ENCODE measurements at regions not wholly inside any gene's neighbourhood (a gene's known extent, or its start where the extent isn't known, plus 50 kb on each side); places are given as distances from the start of the nearest gene placed in this dataset.

DNA sequence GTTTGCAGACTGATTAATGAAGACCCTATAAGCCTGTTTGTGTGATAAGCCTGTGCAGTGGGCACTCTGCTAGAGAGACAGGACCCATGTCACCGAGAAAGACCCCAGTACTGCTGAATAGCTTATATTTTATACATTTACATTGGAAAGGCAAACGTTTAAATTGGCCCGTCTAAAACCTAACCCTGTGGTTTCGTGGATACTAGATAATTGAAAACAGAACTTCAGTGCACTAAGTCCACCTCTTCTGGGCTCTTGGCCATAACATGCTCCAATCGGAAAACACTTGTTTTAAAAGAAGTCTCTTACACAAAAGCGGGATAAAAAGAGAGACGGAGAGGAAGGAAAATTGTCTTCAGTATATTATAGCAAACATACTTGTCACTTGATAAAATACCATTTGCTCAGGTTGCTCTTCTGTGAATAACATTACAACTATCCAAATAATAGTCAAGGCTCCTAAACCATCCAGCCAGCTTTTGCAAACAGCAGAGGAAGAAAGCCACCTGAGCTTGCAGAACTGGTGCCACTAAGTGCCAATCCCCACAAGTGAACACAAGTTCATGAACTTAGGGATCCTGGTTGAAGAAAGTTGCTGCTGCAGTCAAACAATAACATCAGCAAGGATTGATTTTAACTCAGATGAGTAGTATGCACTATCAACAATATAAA, 218.4 kb upstream of the FN1 start:
- H3F3A ChIP-seq (ENCODE audit: insufficient read depth, low read length), result no peaks in the 10 kb centered on the region
- TF ChIP-seq EZH2 (IDR thresholded peaks at IDR 0.05; ENCODE audit: borderline replicate concordance, low read length) (no peak), CTCF (IDR thresholded peaks at IDR 0.05; ENCODE audit: low read length) (no peak)
- no peaks in the 10 kb centered on the region for H3K9me3 ChIP-seq (ENCODE audit: low read length)
- H3K4me2 ChIP-seq (ENCODE audit: low read length), result no peak overlapping the region
- H2AFZ ChIP-seq (ENCODE audit: low read length), result no peak overlapping the region
- H3K27me3 ChIP-seq (ENCODE audit: insufficient read depth, low read length), result no peaks in the 10 kb centered on the region
- no peaks in the 10 kb centered on the region for H3K9me2 ChIP-seq (ENCODE audit: low read depth, low read length)
- no peak overlapping the region for H3K4me3 ChIP-seq (ENCODE audit: low read depth, low read length, poor library complexity, severe bottlenecking)
- no peaks in the 10 kb centered on the region for H3K4me1 ChIP-seq (ENCODE audit: insufficient read depth, low read length, severe bottlenecking)
- no peak overlapping the region for H3K27ac ChIP-seq (ENCODE audit: low read depth, low read length, poor library complexity, severe bottlenecking)
- H3K79me2 ChIP-seq (ENCODE audit: insufficient read depth, low read length), result no peaks in the 10 kb centered on the region
- no peaks in the 10 kb centered on the region for H3K36me3 ChIP-seq (ENCODE audit: insufficient read depth, low read length)
- no peaks in the 10 kb centered on the region for H4K20me1 ChIP-seq (ENCODE audit: insufficient read depth, low read length)
- H3K9ac ChIP-seq (ENCODE audit: low read length), result no peak overlapping the region

- no peak overlapping the region for H3K9ac ChIP-seq (ENCODE audit: low read length)
- H3K9me2 ChIP-seq (ENCODE audit: low read depth, low read length), result no peaks in the 10 kb centered on the region
- no peak overlapping the region for H2AFZ ChIP-seq (ENCODE audit: low read length)
- H3K4me2 ChIP-seq (ENCODE audit: low read length), result no peak overlapping the region
- H3F3A ChIP-seq (ENCODE audit: insufficient read depth, low read length), result no peaks in the 10 kb centered on the region
- no peaks in the 10 kb centered on the region for H3K79me2 ChIP-seq (ENCODE audit: insufficient read depth, low read length)
- H3K9me3 ChIP-seq (ENCODE audit: low read length), result no peaks in the 10 kb centered on the region
- no peak for TF ChIP-seq EZH2 (IDR thresholded peaks at IDR 0.05; ENCODE audit: borderline replicate concordance, low read length)
- no peak for TF ChIP-seq CTCF (IDR thresholded peaks at IDR 0.05; ENCODE audit: low read length)
- no peaks in the 10 kb centered on the region for H4K20me1 ChIP-seq (ENCODE audit: insufficient read depth, low read length)
- H3K27ac ChIP-seq (ENCODE audit: low read depth, low read length, poor library complexity, severe bottlenecking), result no peak overlapping the region
- no peaks in the 10 kb centered on the region for H3K4me1 ChIP-seq (ENCODE audit: insufficient read depth, low read length, severe bottlenecking)
- no peaks in the 10 kb centered on the region for H3K27me3 ChIP-seq (ENCODE audit: insufficient read depth, low read length)
- no peak overlapping the region for H3K4me3 ChIP-seq (ENCODE audit: low read depth, low read length, poor library complexity, severe bottlenecking)
- H3K36me3 ChIP-seq (ENCODE audit: insufficient read depth, low read length), result no peaks in the 10 kb centered on the region
Measured at GRCh38 chr2:215653344-215654030, 217.6 kb upstream of the FN1 start.

DNA sequence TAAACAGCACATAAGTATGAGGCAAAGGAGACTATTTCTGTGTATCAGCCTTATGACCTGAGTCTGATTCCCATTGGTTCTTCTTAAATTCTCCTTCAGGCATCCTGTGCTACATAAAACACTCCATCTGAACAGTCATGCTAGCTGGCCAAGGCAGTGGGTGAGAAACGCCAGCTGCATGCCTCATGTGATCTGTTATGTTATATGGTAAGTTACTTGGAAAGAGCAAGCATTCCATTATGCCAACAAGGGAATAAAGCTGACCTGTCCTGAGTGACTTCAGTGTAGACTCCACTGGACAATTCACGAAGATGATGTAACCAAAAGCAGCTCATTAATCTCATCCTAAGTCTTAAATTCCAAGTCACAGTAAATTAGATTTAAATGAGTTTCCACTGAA, 216.5 kb upstream of the FN1 start:
- H3K4me2 ChIP-seq (ENCODE audit: low read length), result no peak overlapping the region
- no peak overlapping the region for H2AFZ ChIP-seq (ENCODE audit: low read length)
- H3K27me3 ChIP-seq (ENCODE audit: insufficient read depth, low read length), result no peaks in the 10 kb centered on the region
- no peaks in the 10 kb centered on the region for H4K20me1 ChIP-seq (ENCODE audit: insufficient read depth, low read length)
- H3K4me3 ChIP-seq (ENCODE audit: low read depth, low read length, poor library complexity, severe bottlenecking), result no peak overlapping the region
- H3K4me1 ChIP-seq (ENCODE audit: insufficient read depth, low read length, severe bottlenecking), result no peaks in the 10 kb centered on the region
- H3K9ac ChIP-seq (ENCODE audit: low read length), result no peak overlapping the region
- no peaks in the 10 kb centered on the region for H3K36me3 ChIP-seq (ENCODE audit: insufficient read depth, low read length)
- H3K9me3 ChIP-seq (ENCODE audit: low read length), result no peaks in the 10 kb centered on the region
- H3K27ac ChIP-seq (ENCODE audit: low read depth, low read length, poor library complexity, severe bottlenecking), result no peak overlapping the region
- no peaks in the 10 kb centered on the region for H3K79me2 ChIP-seq (ENCODE audit: insufficient read depth, low read length)
- no peaks in the 10 kb centered on the region for H3K9me2 ChIP-seq (ENCODE audit: low read depth, low read length)
- no peak for TF ChIP-seq CTCF (IDR thresholded peaks at IDR 0.05; ENCODE audit: low read length)
- no peaks in the 10 kb centered on the region for H3F3A ChIP-seq (ENCODE audit: insufficient read depth, low read length)
